ENCODE measurements at regions not wholly inside any gene's neighbourhood (a gene's known extent, or its start where the extent isn't known, plus 50 kb on each side); places are given as distances from the start of the nearest gene placed in this dataset.

- H3K4me1 ChIP-seq = peaks cover 0 to 36% (median 17%) of the 10 kb centered on the region in 9 donors
- peak; percentile 51 to 70 for DNase-seq
Measured at GRCh38 chr10:78543749-78544362, 510.2 kb downstream of the RPS24 start.

GRCh38 chr10:78544423-78545090 lies 510.9 kb downstream of the RPS24 start:
- intact Hi-C loops (cut with DNase I) = no loop called here
- no peak for DNase-seq
- no peak for ATAC-seq
- no peaks in the 10 kb centered on the region for H3K9me3 ChIP-seq
- peak overlapping the region in 8 of 10 donors; percentile 48 to 82 (median 72) for H3K27ac ChIP-seq
- H3K4me1 ChIP-seq = peaks cover 0 to 36% (median 17%) of the 10 kb centered on the region in 9 donors
- H3K36me3 ChIP-seq = no peaks in the 10 kb centered on the region
- peaks cover 0 to 5% (median 0%) of the 10 kb centered on the region in 7 donors for H3K27me3 ChIP-seq
- H3K4me3 ChIP-seq = no peak overlapping the region
- no peak for TF ChIP-seq CTCF (IDR thresholded peaks at IDR 0.05)
- 82 to 85% methylated on average over 9 of the region's 9 CpGs for WGBS, 2 donors

More at GRCh38 chr10:78543749-78544362, 510.2 kb downstream of the RPS24 start:
- Histone ChIP-seq H3K4me3 (no peak overlapping the region), H3K27ac (peak overlapping the region in 8 of 10 donors; percentile 48 to 82 (median 72)), H3K27me3 (peaks cover 0 to 5% (median 0%) of the 10 kb centered on the region in 7 donors), H3K36me3 (no peaks in the 10 kb centered on the region), H3K9me3 (no peaks in the 10 kb centered on the region)
- 64 to 66% methylated on average over 11 of the region's 11 CpGs for WGBS, 2 donors
- ATAC-seq = peak; percentile 82 to 94 (median 88)
- no peak for TF ChIP-seq CTCF (IDR thresholded peaks at IDR 0.05)
- intact Hi-C loops (cut with DNase I) = no loop called here

DNA sequence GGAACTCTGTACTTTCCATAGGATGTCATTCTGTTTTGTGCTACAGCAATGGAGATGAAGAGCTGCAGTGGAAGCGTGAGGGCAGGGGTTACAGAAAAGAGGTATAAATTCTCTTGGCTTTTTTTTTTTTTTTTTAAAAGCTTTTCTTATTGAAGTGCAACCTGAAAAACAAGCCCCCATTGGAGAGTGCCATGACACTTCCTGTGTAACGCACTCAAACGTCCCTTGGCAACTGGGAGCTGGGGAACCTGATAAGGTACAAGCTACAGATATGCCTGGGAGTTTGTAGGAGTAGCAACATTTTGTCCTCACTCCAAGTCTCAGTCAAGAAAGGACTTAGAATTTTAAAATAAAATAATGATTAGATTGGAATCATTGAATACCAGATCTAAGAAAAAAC lies 512.1 kb downstream of the RPS24 start:
- Histone ChIP-seq H3K4me3 (no peak overlapping the region), H3K27ac (no peak overlapping the region), H3K27me3 (peaks cover 0 to 5% (median 0%) of the 10 kb centered on the region in 7 donors), H3K4me1 (peaks cover 0 to 36% (median 17%) of the 10 kb centered on the region in 9 donors), H3K9me3 (no peaks in the 10 kb centered on the region), H3K36me3 (no peaks in the 10 kb centered on the region)
- no peak for TF ChIP-seq CTCF (IDR thresholded peaks at IDR 0.05)
- DNase-seq (no peak), ATAC-seq (no peak)
- intact Hi-C loops (cut with DNase I) = no loop called here
- WGBS, 2 donors = 70 to 71% methylated on average over 3 of the region's 3 CpGs

DNA sequence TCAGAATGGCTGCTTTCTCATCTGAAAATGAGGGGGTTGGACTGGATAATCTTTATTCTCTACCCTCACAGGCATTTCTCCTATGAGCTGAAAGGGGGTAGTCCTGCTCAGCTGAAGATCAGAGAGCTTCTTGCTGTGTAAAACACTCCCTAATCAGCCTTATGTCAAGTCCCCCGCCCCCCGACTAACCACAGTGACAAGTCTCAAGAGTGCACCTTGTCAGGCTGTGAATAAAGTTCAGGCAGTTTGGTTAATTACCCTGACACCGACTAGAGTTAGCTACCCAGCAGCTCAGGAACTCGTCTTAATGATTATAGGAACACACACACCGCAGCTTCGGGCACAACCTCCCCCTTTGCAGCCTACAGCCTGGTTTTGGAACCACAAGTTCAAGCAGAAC lies 513.7 kb downstream of the RPS24 start:
- Histone ChIP-seq H3K36me3 (no peaks in the 10 kb centered on the region), H3K27ac (no peak overlapping the region), H3K4me3 (no peak overlapping the region), H3K9me3 (no peaks in the 10 kb centered on the region), H3K4me1 (peaks cover 0 to 35% (median 15%) of the 10 kb centered on the region in 9 donors), H3K27me3 (peaks cover 0 to 5% (median 0%) of the 10 kb centered on the region in 7 donors)
- WGBS, 2 donors = 81 to 87% methylated on average over 6 of the region's 6 CpGs
- ATAC-seq (no peak), DNase-seq (no peak)
- TF ChIP-seq CTCF (IDR thresholded peaks at IDR 0.05) = no peak
- intact Hi-C loops (cut with DNase I) = no loop called here
